Mesothelial cell of epicardium (in vitro differentiated cells): ENCODE measurements at regions not wholly inside any gene's neighbourhood (a gene's known extent, or its start where the extent isn't known, plus 50 kb on each side); places are given as distances from the start of the nearest gene placed in this dataset.

Source experiments
- DNase-seq, 2 experiments: peaks; one replicate each; pipeline ENCODE4 v3.0.0; 2021; ENCODE audit warnings: low spot score in 2 of 2; ENCODE audit not compliant: unreplicated experiment in 2 of 2
- H3K27ac Mint-ChIP-seq: 2 replicates; pipeline ENCODE4 v1.8.0; 2021; ENCODE audit warnings: mixed read lengths
- H3K27me3 Mint-ChIP-seq: 2 replicates; pipeline ENCODE4 v1.8.0; 2021; ENCODE audit warnings: low read depth, mixed read lengths
- H3K36me3 Mint-ChIP-seq: 2 replicates; pipeline ENCODE4 v1.8.0; 2021; ENCODE audit warnings: mixed read lengths
- H3K4me1 Mint-ChIP-seq: 2 replicates; pipeline ENCODE4 v1.8.0; 2021; ENCODE audit warnings: mixed read lengths
- H3K4me3 Mint-ChIP-seq: 2 replicates; pipeline ENCODE4 v1.8.0; 2021; ENCODE audit warnings: mild to moderate bottlenecking, moderate library complexity, mixed read lengths
- H3K9me3 Mint-ChIP-seq: 2 replicates; pipeline ENCODE4 v1.8.0; 2021; ENCODE audit warnings: mixed read lengths
- CTCF ChIP-seq: fragments of 200-600 bp; sonication (generic); IDR thresholded peaks from one replicate; pipeline ENCODE4 v1.5.0; 2021; ENCODE audit warnings: antibody characterized with exemption; ENCODE audit not compliant: unreplicated experiment

- DNase-seq, result no peak
- Mint-ChIP-seq H3K9me3 (no peaks in the 10 kb centered on the region), H3K36me3 (no peaks in the 10 kb centered on the region), H3K4me1 (peaks cover 4% of the 10 kb centered on the region), H3K27me3 (peaks cover 10% of the 10 kb centered on the region), H3K27ac (no peak overlapping the region), H3K4me3 (no peak overlapping the region)
- no peak for TF ChIP-seq CTCF
These were observed 188.6 kb upstream of the NCKAP5 start for GRCh38 chr2:133756833-133757232.

- DNase-seq, result no peak
- H3K27ac Mint-ChIP-seq, result no peak overlapping the region
- peaks cover 5% of the 10 kb centered on the region for H3K9me3 Mint-ChIP-seq
- H3K36me3 Mint-ChIP-seq, result no peaks in the 10 kb centered on the region
- no peak for TF ChIP-seq CTCF
- peaks cover 3% of the 10 kb centered on the region for H3K4me1 Mint-ChIP-seq
- peaks cover 6% of the 10 kb centered on the region for H3K27me3 Mint-ChIP-seq
- H3K4me3 Mint-ChIP-seq, result no peak overlapping the region
These were observed 192.1 kb upstream of the NCKAP5 start for GRCh38 chr2:133760376-133760775.

GRCh38 chr2:133765658-133766057, 197.4 kb upstream of the NCKAP5 start:
- H3K4me1 Mint-ChIP-seq, result no peaks in the 10 kb centered on the region
- no peaks in the 10 kb centered on the region for H3K36me3 Mint-ChIP-seq
- no peak overlapping the region for H3K4me3 Mint-ChIP-seq
- H3K9me3 Mint-ChIP-seq, result peaks cover 5% of the 10 kb centered on the region
- peaks cover 22% of the 10 kb centered on the region for H3K27me3 Mint-ChIP-seq
- no peak overlapping the region for H3K27ac Mint-ChIP-seq
- DNase-seq, result no peak
- TF ChIP-seq CTCF, result no peak

DNA sequence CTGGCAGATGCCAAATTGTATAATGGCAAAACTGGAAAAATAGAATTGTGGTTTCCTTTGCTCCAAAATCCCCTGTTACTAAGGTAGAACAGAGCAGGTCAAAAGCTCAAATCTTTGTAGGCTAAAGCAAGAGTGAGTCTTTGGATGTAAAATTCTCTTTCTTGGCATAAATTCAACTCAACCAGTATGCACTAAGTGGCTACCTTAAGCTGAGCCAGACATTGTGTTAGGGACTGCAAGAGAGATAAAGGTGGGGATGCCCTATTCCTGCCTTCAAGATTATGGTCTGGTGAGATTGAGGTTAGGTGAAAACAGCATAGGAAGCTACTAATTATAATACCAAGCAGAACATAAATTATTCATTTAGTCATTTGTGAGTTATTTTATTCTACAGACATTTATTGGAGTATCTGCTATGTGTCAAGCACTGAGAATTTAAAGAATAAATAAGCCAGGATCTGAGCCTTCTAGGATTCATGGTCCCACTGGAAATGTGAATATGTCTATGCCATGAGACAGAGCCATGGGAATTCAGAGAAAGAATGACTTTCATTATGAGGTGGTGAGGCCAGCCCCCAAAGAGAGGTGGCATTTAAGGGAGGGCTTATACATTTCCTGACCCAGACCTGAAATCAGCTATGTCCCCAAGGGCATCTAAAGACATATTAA, 198.0 kb upstream of the NCKAP5 start:
- H3K27me3 Mint-ChIP-seq, result peaks cover 25% of the 10 kb centered on the region
- H3K9me3 Mint-ChIP-seq, result peaks cover 5% of the 10 kb centered on the region
- TF ChIP-seq CTCF, result no peak
- no peaks in the 10 kb centered on the region for H3K4me1 Mint-ChIP-seq
- no peak overlapping the region for H3K4me3 Mint-ChIP-seq
- DNase-seq, result no peak
- no peak overlapping the region for H3K27ac Mint-ChIP-seq
- no peaks in the 10 kb centered on the region for H3K36me3 Mint-ChIP-seq

GRCh38 chr2:133768256-133768655, 200.0 kb upstream of the NCKAP5 start:
- Mint-ChIP-seq H3K4me3 (no peak overlapping the region), H3K27ac (no peak overlapping the region), H3K27me3 (peaks cover 30% of the 10 kb centered on the region), H3K4me1 (peaks cover under 1% of the 10 kb centered on the region), H3K9me3 (peaks cover 5% of the 10 kb centered on the region), H3K36me3 (no peaks in the 10 kb centered on the region)
- no peak for DNase-seq
- no peak for TF ChIP-seq CTCF
